ENCODE measurements at regions not wholly inside any gene's neighbourhood (a gene's known extent, or its start where the extent isn't known, plus 50 kb on each side); places are given as distances from the start of the nearest gene placed in this dataset.

- TF ChIP-seq CTCF (conservative IDR thresholded peaks at IDR 0.05), result no peak
- no peak for TF ChIP-seq EZH2 (IDR thresholded peaks at IDR 0.05; ENCODE audit: low read depth)
Measured at GRCh38 chr9:6098431-6098830, 83.0 kb upstream of the RANBP6 start.
